ENCODE measurements at regions not wholly inside any gene's neighbourhood (a gene's known extent, or its start where the extent isn't known, plus 50 kb on each side); places are given as distances from the start of the nearest gene placed in this dataset.

GRCh38 chr16:76176616-76177015 lies 100.6 kb upstream of the CNTNAP4 start:
- no peak for ATAC-seq
- Histone ChIP-seq H2AFZ (no peak overlapping the region), H3K27me3 (ENCODE audit: insufficient read depth) (no peaks in the 10 kb centered on the region), H3K36me3 (ENCODE audit: insufficient read depth) (no peaks in the 10 kb centered on the region), H3K79me2 (replicated peaks; ENCODE audit: insufficient read depth) (no peaks in the 10 kb centered on the region), H3K4me3 (no peak overlapping the region), H3K9me2 (ENCODE audit: insufficient read depth) (no peaks in the 10 kb centered on the region), H3K4me1 (ENCODE audit: insufficient read depth) (no peaks in the 10 kb centered on the region), H3K27ac (ENCODE audit: low read depth) (no peak overlapping the region), H3K4me2 (no peak overlapping the region), H4K20me1 (replicated peaks; ENCODE audit: insufficient read depth) (no peaks in the 10 kb centered on the region), H3F3A (replicated peaks; ENCODE audit: low read depth) (no peaks in the 10 kb centered on the region)
- peaks cover 67% of the 10 kb centered on the region for H3K9me3 Mint-ChIP-seq
- H3K27me3 Mint-ChIP-seq (ENCODE audit: insufficient read depth, low read depth, poor library complexity) = no peaks in the 10 kb centered on the region
- no peak overlapping the region for H3K27ac Mint-ChIP-seq
- H3K36me3 Mint-ChIP-seq (ENCODE audit: low read depth) = no peaks in the 10 kb centered on the region
- no peak overlapping the region for H3K4me3 Mint-ChIP-seq
- TF ChIP-seq, protein P1, sequence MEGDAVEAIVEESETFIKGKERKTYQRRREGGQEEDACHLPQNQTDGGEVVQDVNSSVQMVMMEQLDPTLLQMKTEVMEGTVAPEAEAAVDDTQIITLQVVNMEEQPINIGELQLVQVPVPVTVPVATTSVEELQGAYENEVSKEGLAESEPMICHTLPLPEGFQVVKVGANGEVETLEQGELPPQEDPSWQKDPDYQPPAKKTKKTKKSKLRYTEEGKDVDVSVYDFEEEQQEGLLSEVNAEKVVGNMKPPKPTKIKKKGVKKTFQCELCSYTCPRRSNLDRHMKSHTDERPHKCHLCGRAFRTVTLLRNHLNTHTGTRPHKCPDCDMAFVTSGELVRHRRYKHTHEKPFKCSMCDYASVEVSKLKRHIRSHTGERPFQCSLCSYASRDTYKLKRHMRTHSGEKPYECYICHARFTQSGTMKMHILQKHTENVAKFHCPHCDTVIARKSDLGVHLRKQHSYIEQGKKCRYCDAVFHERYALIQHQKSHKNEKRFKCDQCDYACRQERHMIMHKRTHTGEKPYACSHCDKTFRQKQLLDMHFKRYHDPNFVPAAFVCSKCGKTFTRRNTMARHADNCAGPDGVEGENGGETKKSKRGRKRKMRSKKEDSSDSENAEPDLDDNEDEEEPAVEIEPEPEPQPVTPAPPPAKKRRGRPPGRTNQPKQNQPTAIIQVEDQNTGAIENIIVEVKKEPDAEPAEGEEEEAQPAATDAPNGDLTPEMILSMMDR (conservative IDR thresholded peaks at IDR 0.05; ENCODE audit: low read depth in 2 of 2) = no peak
- TF ChIP-seq STAT1 (IDR thresholded peaks at IDR 0.05; ENCODE audit: unreplicated experiment) (no peak), POLR2AphosphoS5 (IDR thresholded peaks at IDR 0.05; ENCODE audit: low read depth) (no peak), JUNB (IDR thresholded peaks at IDR 0.05; ENCODE audit: unreplicated experiment) (no peak), CREB1 (CRISPR knock-in tag; IDR thresholded peaks at IDR 0.05; ENCODE audit: low read depth) (no peak), REST (IDR thresholded peaks at IDR 0.05; ENCODE audit: unreplicated experiment) (no peak), NANOG (IDR thresholded peaks at IDR 0.05; ENCODE audit: borderline replicate concordance) (no peak), EZH2 (IDR thresholded peaks at IDR 0.05; ENCODE audit: low read depth, unreplicated experiment) (no peak), EZH2phosphoT487 (IDR thresholded peaks at IDR 0.05; ENCODE audit: unreplicated experiment) (no peak), ZNF331 (CRISPR knock-in tag; IDR thresholded peaks at IDR 0.05; ENCODE audit: low read depth) (no peak), ZNF114 (CRISPR knock-in tag; IDR thresholded peaks at IDR 0.05) (no peak)
- TF ChIP-seq, protein P2, sequence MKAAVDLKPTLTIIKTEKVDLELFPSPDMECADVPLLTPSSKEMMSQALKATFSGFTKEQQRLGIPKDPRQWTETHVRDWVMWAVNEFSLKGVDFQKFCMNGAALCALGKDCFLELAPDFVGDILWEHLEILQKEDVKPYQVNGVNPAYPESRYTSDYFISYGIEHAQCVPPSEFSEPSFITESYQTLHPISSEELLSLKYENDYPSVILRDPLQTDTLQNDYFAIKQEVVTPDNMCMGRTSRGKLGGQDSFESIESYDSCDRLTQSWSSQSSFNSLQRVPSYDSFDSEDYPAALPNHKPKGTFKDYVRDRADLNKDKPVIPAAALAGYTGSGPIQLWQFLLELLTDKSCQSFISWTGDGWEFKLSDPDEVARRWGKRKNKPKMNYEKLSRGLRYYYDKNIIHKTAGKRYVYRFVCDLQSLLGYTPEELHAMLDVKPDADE (IDR thresholded peaks at IDR 0.05) = no peak
- TF ChIP-seq, protein P3, sequence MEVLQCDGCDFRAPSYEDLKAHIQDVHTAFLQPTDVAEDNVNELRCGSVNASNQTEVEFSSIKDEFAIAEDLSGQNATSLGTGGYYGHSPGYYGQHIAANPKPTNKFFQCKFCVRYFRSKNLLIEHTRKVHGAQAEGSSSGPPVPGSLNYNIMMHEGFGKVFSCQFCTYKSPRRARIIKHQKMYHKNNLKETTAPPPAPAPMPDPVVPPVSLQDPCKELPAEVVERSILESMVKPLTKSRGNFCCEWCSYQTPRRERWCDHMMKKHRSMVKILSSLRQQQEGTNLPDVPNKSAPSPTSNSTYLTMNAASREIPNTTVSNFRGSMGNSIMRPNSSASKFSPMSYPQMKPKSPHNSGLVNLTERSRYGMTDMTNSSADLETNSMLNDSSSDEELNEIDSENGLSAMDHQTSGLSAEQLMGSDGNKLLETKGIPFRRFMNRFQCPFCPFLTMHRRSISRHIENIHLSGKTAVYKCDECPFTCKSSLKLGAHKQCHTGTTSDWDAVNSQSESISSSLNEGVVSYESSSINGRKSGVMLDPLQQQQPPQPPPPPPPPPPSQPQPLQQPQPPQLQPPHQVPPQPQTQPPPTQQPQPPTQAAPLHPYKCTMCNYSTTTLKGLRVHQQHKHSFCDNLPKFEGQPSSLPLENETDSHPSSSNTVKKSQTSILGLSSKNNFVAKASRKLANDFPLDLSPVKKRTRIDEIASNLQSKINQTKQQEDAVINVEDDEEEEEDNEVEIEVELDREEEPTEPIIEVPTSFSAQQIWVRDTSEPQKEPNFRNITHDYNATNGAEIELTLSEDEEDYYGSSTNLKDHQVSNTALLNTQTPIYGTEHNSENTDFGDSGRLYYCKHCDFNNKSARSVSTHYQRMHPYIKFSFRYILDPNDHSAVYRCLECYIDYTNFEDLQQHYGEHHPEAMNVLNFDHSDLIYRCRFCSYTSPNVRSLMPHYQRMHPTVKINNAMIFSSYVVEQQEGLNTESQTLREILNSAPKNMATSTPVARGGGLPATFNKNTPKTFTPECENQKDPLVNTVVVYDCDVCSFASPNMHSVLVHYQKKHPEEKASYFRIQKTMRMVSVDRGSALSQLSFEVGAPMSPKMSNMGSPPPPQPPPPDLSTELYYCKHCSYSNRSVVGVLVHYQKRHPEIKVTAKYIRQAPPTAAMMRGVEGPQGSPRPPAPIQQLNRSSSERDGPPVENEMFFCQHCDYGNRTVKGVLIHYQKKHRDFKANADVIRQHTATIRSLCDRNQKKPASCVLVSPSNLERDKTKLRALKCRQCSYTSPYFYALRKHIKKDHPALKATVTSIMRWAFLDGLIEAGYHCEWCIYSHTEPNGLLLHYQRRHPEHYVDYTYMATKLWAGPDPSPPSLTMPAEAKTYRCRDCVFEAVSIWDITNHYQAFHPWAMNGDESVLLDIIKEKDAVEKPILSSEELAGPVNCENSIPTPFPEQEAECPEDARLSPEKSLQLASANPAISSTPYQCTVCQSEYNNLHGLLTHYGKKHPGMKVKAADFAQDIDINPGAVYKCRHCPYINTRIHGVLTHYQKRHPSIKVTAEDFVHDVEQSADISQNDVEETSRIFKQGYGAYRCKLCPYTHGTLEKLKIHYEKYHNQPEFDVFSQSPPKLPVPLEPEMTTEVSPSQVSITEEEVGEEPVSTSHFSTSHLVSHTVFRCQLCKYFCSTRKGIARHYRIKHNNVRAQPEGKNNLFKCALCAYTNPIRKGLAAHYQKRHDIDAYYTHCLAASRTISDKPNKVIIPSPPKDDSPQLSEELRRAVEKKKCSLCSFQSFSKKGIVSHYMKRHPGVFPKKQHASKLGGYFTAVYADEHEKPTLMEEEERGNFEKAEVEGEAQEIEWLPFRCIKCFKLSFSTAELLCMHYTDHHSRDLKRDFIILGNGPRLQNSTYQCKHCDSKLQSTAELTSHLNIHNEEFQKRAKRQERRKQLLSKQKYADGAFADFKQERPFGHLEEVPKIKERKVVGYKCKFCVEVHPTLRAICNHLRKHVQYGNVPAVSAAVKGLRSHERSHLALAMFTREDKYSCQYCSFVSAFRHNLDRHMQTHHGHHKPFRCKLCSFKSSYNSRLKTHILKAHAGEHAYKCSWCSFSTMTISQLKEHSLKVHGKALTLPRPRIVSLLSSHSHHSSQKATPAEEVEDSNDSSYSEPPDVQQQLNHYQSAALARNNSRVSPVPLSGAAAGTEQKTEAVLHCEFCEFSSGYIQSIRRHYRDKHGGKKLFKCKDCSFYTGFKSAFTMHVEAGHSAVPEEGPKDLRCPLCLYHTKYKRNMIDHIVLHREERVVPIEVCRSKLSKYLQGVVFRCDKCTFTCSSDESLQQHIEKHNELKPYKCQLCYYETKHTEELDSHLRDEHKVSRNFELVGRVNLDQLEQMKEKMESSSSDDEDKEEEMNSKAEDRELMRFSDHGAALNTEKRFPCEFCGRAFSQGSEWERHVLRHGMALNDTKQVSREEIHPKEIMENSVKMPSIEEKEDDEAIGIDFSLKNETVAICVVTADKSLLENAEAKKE (CRISPR knock-in tag; IDR thresholded peaks at IDR 0.05) = no peak
- H3K4me1 Mint-ChIP-seq = no peaks in the 10 kb centered on the region
- no peak for DNase-seq (ENCODE audit: low spot score)

Measured in GM23338 (cell line).